HUES48 (cell line): ENCODE measurements at regions not wholly inside any gene's neighbourhood (a gene's known extent, or its start where the extent isn't known, plus 50 kb on each side); places are given as distances from the start of the nearest gene placed in this dataset.

Experiments used
- H3K27ac ChIP-seq: one replicate; pipeline ENCODE4 v1.7.0; 2013; ENCODE audit warnings: low read depth, low read length, inconsistent platforms
- H3K27me3 ChIP-seq: 2 replicates; pipeline ENCODE4 v1.6.1; 2013; ENCODE audit warnings: mild to moderate bottlenecking, low read length; ENCODE audit not compliant: control insufficient read depth, insufficient read depth
- H3K36me3 ChIP-seq: 2 replicates; pipeline ENCODE4 v1.6.1; 2013; ENCODE audit warnings: low read length; ENCODE audit not compliant: control insufficient read depth, insufficient read depth
- H3K4me1 ChIP-seq: 2 replicates; pipeline ENCODE4 v1.6.1; 2013; ENCODE audit warnings: mild to moderate bottlenecking, low read length; ENCODE audit not compliant: control insufficient read depth, insufficient read depth
- H3K4me3 ChIP-seq: 2 replicates; pipeline ENCODE4 v1.5.1; 2013; ENCODE audit warnings: mild to moderate bottlenecking, low read depth, low read length
- H3K9ac ChIP-seq: 2 replicates; pipeline ENCODE4 v1.6.1; 2013; ENCODE audit warnings: mild to moderate bottlenecking, low read depth, low read length, moderate library complexity
- H3K9me3 ChIP-seq: 2 replicates; pipeline ENCODE4 v1.6.1; 2013; ENCODE audit warnings: low read length; ENCODE audit not compliant: control insufficient read depth, insufficient read depth

DNA sequence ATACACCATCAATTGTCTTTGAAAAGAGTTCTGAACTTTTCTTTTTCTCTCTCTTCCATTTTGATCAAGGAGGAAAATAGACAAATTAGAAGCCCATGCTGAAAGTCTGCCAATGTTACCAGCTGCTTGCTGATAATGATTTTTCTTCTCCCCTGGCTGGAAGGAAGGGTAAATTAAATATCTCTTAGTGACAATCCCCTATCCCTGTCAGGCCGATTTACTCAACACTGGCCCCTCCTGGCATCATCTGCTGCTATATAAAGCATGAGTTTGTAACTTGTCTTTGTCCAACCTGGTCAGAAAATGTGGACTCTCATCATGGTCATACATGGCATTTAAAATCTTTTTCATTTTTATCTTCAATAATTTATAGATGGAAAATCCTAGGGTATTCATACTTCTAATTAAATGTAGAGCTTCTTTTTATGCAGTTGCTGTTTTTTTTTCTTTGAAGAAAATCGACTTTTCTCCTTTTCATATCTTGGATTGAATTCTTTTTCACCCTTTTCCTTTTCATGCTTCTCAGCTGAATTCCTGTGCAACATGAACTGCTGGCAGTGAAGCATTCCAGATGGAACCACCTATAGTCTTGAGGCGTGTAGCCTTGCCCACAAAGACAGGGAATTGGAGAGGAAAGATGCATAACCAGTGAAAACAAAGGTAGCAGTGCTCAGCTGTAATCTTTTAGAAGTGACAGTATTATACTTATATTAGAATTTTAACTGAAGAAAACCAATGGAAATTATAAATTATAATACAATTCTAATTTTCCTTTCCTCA lies 214.7 kb upstream of the PTGFR start:
- Histone ChIP-seq H3K4me3 (no peak overlapping the region), H3K9me3 (no peaks in the 10 kb centered on the region), H3K27ac (no peak overlapping the region), H3K4me1 (no peaks in the 10 kb centered on the region), H3K36me3 (no peaks in the 10 kb centered on the region), H3K27me3 (peaks cover 6% of the 10 kb centered on the region; the same call in 1 of the 2 replicates), H3K9ac (no peak overlapping the region)

DNA sequence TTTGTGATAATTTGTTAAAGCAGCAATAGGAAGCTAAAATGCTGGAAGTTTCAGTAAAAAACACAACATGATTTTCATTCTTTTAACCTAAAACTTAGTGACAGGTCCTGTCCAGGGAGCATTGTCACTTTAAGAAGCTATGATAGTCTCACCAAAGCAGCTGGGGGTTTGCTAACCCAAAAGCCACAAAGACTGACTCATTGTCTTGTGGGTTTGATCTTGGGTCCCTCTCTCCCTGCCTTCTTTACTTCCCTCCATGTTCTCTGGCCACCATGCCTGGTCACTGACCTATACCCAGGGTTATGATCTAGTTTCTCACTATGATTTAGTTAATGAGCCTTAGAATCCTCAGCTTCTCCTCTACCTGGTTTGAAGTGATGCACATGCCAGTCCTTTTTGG lies 213.5 kb upstream of the PTGFR start:
- Histone ChIP-seq H3K36me3 (no peaks in the 10 kb centered on the region), H3K27ac (no peak overlapping the region), H3K27me3 (peaks cover 3% of the 10 kb centered on the region; the same call in 1 of the 2 replicates), H3K4me1 (no peaks in the 10 kb centered on the region), H3K9ac (no peak overlapping the region), H3K9me3 (no peaks in the 10 kb centered on the region), H3K4me3 (no peak overlapping the region)

DNA sequence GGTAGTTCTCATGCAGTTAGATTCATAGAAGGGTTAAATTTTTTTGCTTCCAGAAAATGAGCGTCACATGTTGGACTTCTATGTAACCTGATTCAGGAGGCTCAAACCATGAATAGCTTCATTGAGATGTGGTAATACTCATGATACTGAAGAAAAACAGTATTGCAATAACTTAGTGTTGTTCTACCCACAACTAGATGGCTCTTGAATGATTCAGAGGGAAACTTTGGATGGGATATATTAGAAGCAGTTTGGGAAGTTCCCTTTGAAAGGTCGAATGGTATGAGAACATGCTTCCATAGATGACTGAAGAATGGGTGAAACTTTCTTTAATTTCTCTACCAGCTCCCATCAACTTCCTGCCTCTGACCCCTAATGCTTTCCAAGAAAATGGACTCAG lies 211.7 kb upstream of the PTGFR start:
- no peak overlapping the region for H3K27ac ChIP-seq
- H3K4me1 ChIP-seq: no peaks in the 10 kb centered on the region
- H3K9ac ChIP-seq: no peak overlapping the region
- H3K27me3 ChIP-seq: peaks cover 3% of the 10 kb centered on the region; the same call in 1 of the 2 replicates
- H3K4me3 ChIP-seq: no peak overlapping the region
- no peaks in the 10 kb centered on the region for H3K9me3 ChIP-seq
- no peaks in the 10 kb centered on the region for H3K36me3 ChIP-seq

DNA sequence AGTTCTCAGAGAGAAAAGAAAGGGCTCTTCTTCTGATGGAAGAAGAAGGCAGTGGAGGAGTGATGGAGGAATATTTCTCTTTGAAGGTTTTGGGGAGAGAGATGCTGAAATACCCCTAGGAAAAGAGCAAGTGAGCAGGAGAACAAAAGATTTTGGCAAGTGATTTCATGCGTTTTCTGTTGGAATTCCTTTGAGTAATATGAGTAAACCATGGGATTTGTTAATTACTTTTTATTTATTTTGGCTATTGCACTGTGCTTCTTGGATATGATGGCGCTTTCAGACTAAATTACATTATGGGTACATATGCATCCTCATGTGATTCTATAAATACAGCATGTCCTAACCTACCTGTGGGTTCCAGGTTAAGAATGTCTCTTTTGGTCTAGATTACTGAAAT lies 210.1 kb upstream of the PTGFR start:
- no peak overlapping the region for H3K4me3 ChIP-seq
- H3K27ac ChIP-seq: no peak overlapping the region
- H3K4me1 ChIP-seq: no peaks in the 10 kb centered on the region
- no peaks in the 10 kb centered on the region for H3K27me3 ChIP-seq
- H3K36me3 ChIP-seq: no peaks in the 10 kb centered on the region
- H3K9ac ChIP-seq: no peak overlapping the region
- H3K9me3 ChIP-seq: no peaks in the 10 kb centered on the region

DNA sequence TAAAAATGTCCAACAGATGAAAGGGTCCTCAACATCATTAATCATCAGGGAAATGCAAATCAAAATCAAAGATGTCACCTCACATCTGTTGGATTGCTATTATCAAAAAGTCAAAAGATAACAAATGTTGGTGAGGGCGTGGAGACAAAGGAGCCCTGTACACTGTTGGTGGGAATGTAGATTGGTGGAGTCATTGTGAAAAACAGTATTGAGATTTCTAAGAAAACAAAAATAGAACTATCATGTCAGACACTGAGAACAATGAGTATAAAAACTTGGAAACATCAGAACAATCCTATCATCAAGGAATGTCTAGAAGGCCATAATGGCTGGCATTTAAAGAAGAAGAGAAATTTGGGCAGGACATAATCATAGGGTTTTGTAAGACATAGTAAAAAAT lies 209.2 kb upstream of the PTGFR start:
- no peaks in the 10 kb centered on the region for H3K27me3 ChIP-seq

DNA sequence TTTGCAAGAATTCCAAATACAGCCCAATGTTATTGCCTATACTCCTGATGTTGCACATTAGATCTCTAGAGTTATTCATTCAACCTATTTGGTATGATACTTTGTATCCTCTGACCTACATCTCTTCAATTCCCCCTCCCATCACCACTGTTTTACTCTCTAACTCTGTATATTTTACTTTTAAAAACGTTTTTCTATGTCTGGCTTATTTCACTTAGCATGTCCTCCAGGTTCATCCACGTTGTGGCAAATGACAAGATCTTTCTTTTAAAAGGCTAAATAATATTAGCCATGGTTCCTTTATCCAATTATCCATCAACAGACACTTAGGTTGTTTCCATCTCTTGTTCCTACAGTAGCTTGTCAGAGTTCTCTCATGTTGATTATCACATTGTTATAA lies 207.1 kb upstream of the PTGFR start:
- Histone ChIP-seq H3K9me3 (no peaks in the 10 kb centered on the region), H3K9ac (no peak overlapping the region), H3K36me3 (no peaks in the 10 kb centered on the region), H3K4me3 (no peak overlapping the region), H3K27me3 (no peaks in the 10 kb centered on the region), H3K4me1 (no peaks in the 10 kb centered on the region), H3K27ac (no peak overlapping the region)

More for the DNA sequence above, 209.2 kb upstream of the PTGFR start:
- Histone ChIP-seq H3K9me3 (no peaks in the 10 kb centered on the region), H3K9ac (no peak overlapping the region), H3K4me3 (no peak overlapping the region), H3K4me1 (no peaks in the 10 kb centered on the region), H3K27ac (no peak overlapping the region), H3K36me3 (no peaks in the 10 kb centered on the region)

DNA sequence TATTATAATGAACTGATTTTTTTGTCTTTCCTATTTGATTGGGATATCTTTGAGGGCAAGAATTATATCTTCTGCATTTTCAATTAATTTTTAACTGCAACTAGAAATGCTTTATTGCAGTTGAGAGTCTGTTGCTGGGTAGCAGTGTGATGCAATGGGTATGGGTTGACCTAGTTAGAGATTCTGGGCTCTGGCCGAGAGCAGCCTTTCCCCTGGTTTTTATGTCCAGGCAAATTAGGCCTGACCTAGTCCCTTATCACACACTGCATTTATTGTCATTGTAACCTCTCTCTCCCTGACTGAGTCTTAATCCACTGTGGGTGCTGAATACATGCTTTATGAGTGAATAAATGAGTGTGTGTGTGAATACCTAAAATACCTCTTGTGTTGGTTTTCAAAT lies 206.4 kb upstream of the PTGFR start:
- Histone ChIP-seq H3K9me3 (no peaks in the 10 kb centered on the region), H3K4me1 (no peaks in the 10 kb centered on the region), H3K27me3 (no peaks in the 10 kb centered on the region), H3K9ac (no peak overlapping the region), H3K36me3 (no peaks in the 10 kb centered on the region), H3K4me3 (no peak overlapping the region), H3K27ac (no peak overlapping the region)

DNA sequence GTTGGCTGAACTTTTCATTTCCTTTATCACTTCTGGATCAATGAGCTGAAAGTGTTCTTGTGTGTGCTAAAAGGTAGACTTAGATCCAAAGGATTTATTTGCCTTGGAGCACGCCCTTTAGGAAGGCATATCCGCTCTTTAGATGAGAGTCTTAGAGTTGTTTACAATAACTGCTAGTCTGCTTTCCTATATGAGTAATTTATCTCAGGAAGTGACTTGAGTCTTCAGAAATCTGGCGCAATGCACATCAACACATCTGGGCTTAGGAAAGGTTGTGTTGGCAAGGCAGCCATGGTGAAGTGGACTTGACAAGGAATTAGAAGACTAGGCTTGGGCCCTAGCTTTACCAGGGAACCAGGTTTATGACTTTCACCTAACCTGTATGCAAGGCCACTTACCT lies 204.1 kb upstream of the PTGFR start:
- no peaks in the 10 kb centered on the region for H3K4me1 ChIP-seq
- no peak overlapping the region for H3K4me3 ChIP-seq
- no peak overlapping the region for H3K9ac ChIP-seq
- H3K27me3 ChIP-seq: no peaks in the 10 kb centered on the region
- H3K36me3 ChIP-seq: no peaks in the 10 kb centered on the region
- H3K9me3 ChIP-seq: no peaks in the 10 kb centered on the region
- no peak overlapping the region for H3K27ac ChIP-seq

DNA sequence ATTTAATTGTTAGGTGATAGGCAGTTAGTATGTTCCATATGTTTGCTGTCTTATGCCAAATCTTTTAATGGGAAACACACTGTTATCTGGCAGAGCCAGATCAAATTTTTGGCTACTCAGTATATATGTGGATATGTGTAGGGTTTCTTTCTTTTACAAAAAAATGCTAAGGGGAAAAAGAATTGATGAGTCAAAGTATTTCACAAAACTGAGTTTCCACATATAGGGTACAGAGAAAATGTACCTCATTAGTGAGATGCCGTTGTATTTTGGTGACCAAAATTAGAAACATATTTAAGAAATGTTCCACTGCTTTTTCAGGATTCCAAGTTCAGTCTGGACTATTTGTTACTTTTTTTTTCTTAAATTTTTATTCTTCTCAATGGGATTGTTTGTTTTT lies 201.2 kb upstream of the PTGFR start:
- H3K36me3 ChIP-seq: no peaks in the 10 kb centered on the region
- no peaks in the 10 kb centered on the region for H3K27me3 ChIP-seq
- H3K9ac ChIP-seq: no peak overlapping the region
- H3K27ac ChIP-seq: no peak overlapping the region
- H3K9me3 ChIP-seq: no peaks in the 10 kb centered on the region
- no peaks in the 10 kb centered on the region for H3K4me1 ChIP-seq
- H3K4me3 ChIP-seq: no peak overlapping the region

DNA sequence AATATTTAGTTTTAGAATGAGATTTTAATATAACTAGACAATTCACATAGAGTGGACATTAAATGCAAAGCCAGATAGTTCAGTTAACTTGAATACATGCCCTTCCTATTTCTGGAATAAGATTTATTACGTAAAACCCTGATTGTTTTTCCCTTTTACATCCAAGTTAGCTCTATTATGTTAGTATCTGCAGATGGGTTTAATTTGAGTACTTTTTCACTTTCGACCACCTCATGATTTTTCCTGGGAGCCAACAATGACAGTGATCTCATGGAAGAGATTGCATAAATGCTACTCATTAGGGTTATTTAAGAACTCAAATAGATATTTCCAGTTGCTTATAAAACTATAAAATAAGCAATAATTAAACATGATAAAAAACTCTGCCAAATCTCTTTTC lies 199.4 kb upstream of the PTGFR start:
- no peak overlapping the region for H3K4me3 ChIP-seq
- no peaks in the 10 kb centered on the region for H3K9me3 ChIP-seq
- H3K9ac ChIP-seq: no peak overlapping the region
- no peak overlapping the region for H3K27ac ChIP-seq
- H3K4me1 ChIP-seq: no peaks in the 10 kb centered on the region
- no peaks in the 10 kb centered on the region for H3K36me3 ChIP-seq
- H3K27me3 ChIP-seq: no peaks in the 10 kb centered on the region

DNA sequence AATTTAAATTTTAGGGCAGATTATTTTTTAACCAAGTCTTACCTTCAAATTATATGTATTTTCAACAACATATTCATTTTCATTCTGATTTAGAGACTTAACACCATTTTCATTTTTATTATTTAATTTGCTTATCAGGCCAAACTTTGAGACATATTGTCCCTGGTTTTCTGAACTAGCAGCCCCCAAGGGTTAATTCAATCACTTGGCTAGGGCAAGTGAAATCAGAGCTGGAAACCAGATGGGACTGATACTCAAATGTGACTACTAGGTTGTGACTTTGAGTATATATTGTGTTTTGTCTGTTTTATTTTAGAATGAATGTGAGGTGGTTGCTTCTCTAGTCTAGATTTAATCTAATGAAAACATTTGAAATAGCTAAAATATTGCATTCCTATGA lies 198.9 kb upstream of the PTGFR start:
- Histone ChIP-seq H3K9ac (no peak overlapping the region), H3K4me1 (no peaks in the 10 kb centered on the region), H3K9me3 (no peaks in the 10 kb centered on the region), H3K4me3 (no peak overlapping the region), H3K27ac (no peak overlapping the region), H3K27me3 (no peaks in the 10 kb centered on the region), H3K36me3 (no peaks in the 10 kb centered on the region)
